Transverse colon (tissue), 4 donors: ENCODE measurements at regions not wholly inside any gene's neighbourhood (a gene's known extent, or its start where the extent isn't known, plus 50 kb on each side); places are given as distances from the start of the nearest gene placed in this dataset.

Experiments
- DNase-seq: peaks from one replicate; pipeline ENCODE4 v3.0.0-alpha.2; 2019
- H3K27ac ChIP-seq, 4 donors: fragments of 200-600 bp; sonication (generic); 2 replicates each; pipeline ENCODE4 v1.5.1; 2016 to 2018; ENCODE audit warnings: inconsistent platforms in 4 of 4
- H3K27me3 ChIP-seq: fragments of 200-600 bp; sonication (generic); 2 replicates; pipeline ENCODE4 v1.5.1; 2017; ENCODE audit warnings: inconsistent platforms
- H3K36me3 ChIP-seq, 4 donors: fragments of 200-600 bp; sonication (generic); 2 replicates each; pipeline ENCODE4 v1.5.1; 2017 to 2019; ENCODE audit warnings: inconsistent platforms in 4 of 4
- H3K4me1 ChIP-seq, 4 donors: fragments of 200-600 bp; sonication (generic); 2 replicates each; pipeline ENCODE4 v1.5.1; 2017 to 2020; ENCODE audit warnings: inconsistent platforms in 4 of 4
- H3K4me3 ChIP-seq, 4 donors: fragments of 200-600 bp; sonication (generic); 1 replicate in 1 of 4; 2 replicates in 3 of 4; pipeline versions ENCODE4 v1.5.1 to v1.6.1; 2017 to 2019; ENCODE audit warnings: inconsistent platforms in 4 of 4
- H3K9me3 ChIP-seq, 2 donors: fragments of 200-600 bp; sonication (generic); 2 replicates each; pipeline ENCODE4 v1.5.1; 2017 to 2019; ENCODE audit warnings: inconsistent platforms in 2 of 2
- EP300 ChIP-seq: sonication (generic); formaldehyde crosslinking; IDR thresholded peaks from one replicate; pipeline ENCODE4 v1.6.1; 2017; ENCODE audit warnings: antibody characterized with exemption, low read depth
- POLR2A ChIP-seq: fragments of 450-650 bp; IDR thresholded peaks from one replicate; pipeline ENCODE4 v1.6.1; 2016; ENCODE audit warnings: antibody characterized with exemption, mild to moderate bottlenecking, moderate library complexity
- POLR2AphosphoS5 ChIP-seq, 3 donors: sonication (generic); formaldehyde crosslinking; IDR thresholded peaks; one replicate each; pipeline ENCODE4 v1.6.1; 2016; ENCODE audit warnings: antibody characterized with exemption in 3 of 3
- WGBS, 2 donors: methylation state at CpG; one replicate each; pipeline ENCODE4 v1.1.5; 2018; ENCODE audit warnings: low coverage in 1 of 2; 5-methylcytosine and 5-hydroxymethylcytosine counted together
- in situ Hi-C, 4 donors: fragments of 200-750 bp; cut with MboI; loops; one replicate each; pipeline versions ENCODE4 v1.15.0 to v1.15.1; 2017; ENCODE audit warnings: low sequenced_read_pairs in 3 of 4, low pct_ligation_motif_present in 1 of 4, low pct_unique_long_range_greater_than_20kb in 1 of 4
- intact Hi-C: fragments of 100-400 bp; cut with DNase I; formaldehyde crosslinking; loops from one replicate; pipeline ENCODE4 v1.15.1; 2023; ENCODE audit warnings: low total_unique reads
- TF ChIP-seq, protein P1 (sequence below), 5 experiments: fragments of 200-600 bp in 3 of 5; fragments of 450-650 bp in 2 of 5; sonication (generic) in 3 of 5; IDR thresholded peaks; 1 replicate in 2 of 5; 2 replicates in 3 of 5; pipeline ENCODE4 v1.5.1; 2016 to 2017; ENCODE audit warnings: antibody characterized with exemption in 5 of 5, inconsistent platforms in 3 of 5, mild to moderate bottlenecking in 2 of 5, moderate library complexity in 1 of 5

DNA sequence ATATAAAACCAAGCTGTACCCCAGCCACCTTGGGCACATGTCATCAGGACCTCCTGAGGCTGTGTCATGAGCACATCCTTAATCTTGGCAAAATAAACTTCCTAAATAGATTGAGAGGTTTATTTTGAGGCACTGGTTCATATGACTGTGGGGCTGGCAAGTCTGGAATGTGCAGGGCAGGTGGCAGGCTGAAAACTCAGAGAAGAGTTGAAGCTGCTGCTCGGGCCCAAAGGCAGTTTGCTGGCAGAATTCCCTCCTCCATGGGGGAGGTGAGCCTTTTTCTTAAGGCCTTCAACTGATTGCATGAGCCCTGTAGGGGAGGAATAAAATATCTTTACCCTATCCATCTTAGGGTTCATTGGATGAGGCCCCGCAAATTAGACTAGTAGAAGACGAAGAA lies 72.2 kb upstream of the CDK20 start:
- no peak overlapping the region for H3K27ac ChIP-seq
- no peaks in the 10 kb centered on the region for H3K27me3 ChIP-seq
- WGBS, 2 donors: 87% methylated on average over 3 of the region's 3 CpGs; no CpG with 5 or more reads in 1 of the 2 donors
- H3K36me3 ChIP-seq: no peaks in the 10 kb centered on the region
- TF ChIP-seq POLR2A: no peak
- TF ChIP-seq, protein P1, sequence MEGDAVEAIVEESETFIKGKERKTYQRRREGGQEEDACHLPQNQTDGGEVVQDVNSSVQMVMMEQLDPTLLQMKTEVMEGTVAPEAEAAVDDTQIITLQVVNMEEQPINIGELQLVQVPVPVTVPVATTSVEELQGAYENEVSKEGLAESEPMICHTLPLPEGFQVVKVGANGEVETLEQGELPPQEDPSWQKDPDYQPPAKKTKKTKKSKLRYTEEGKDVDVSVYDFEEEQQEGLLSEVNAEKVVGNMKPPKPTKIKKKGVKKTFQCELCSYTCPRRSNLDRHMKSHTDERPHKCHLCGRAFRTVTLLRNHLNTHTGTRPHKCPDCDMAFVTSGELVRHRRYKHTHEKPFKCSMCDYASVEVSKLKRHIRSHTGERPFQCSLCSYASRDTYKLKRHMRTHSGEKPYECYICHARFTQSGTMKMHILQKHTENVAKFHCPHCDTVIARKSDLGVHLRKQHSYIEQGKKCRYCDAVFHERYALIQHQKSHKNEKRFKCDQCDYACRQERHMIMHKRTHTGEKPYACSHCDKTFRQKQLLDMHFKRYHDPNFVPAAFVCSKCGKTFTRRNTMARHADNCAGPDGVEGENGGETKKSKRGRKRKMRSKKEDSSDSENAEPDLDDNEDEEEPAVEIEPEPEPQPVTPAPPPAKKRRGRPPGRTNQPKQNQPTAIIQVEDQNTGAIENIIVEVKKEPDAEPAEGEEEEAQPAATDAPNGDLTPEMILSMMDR (IDR thresholded peaks at IDR 0.05): no peak
- TF ChIP-seq POLR2AphosphoS5 (IDR thresholded peaks at IDR 0.05): no peak
- no peak for TF ChIP-seq EP300
- H3K4me3 ChIP-seq: no peak overlapping the region
- H3K4me1 ChIP-seq: no peaks in the 10 kb centered on the region
- intact Hi-C loops: loop anchor here (10.0 kb wide), 1 partner anchor 362 kb away; no protein-coding TSS in a partner anchor
- in situ Hi-C loops: loop anchor here in 3 of 4 donors (25.0 kb wide), 1 partner anchor 359 kb away; no protein-coding TSS in a partner anchor
- peaks cover 7 to 17% of the 10 kb centered on the region in 2 donors for H3K9me3 ChIP-seq
- no peak for DNase-seq

DNA sequence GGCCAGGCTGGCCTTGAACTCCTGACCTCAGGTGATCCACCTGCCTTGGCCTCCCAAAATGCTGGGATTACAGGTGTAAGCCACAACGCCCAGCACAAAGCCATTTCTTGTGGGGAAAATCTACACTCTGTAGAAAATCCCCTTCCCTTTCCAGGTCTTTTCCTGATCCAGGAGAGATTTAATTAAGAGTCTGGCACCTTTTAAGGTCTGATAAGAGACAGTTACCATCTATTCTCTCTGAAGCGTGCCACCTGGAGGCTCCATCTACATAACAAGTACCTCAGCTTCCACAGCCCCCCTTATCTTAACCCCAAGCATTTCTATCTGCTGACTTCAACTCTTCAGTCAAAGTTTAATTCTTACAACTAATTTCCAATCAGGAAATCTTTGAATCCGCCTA lies 71.4 kb upstream of the CDK20 start:
- TF ChIP-seq EP300 (no peak), POLR2AphosphoS5 (IDR thresholded peaks at IDR 0.05) (no peak), POLR2A (no peak)
- TF ChIP-seq, protein P1 (IDR thresholded peaks at IDR 0.05): no peak
- intact Hi-C loops (loop anchor here (10.0 kb wide), 1 partner anchor 361 kb away; no protein-coding TSS in a partner anchor), in situ Hi-C loops (loop anchor here in 3 of 4 donors (25.0 kb wide), 1 partner anchor 358 kb away; no protein-coding TSS in a partner anchor)
- Histone ChIP-seq H3K4me3 (no peak overlapping the region), H3K36me3 (no peaks in the 10 kb centered on the region), H3K27ac (no peak overlapping the region), H3K9me3 (peaks cover 7 to 17% of the 10 kb centered on the region in 2 donors), H3K27me3 (no peaks in the 10 kb centered on the region), H3K4me1 (no peaks in the 10 kb centered on the region)
- WGBS, 2 donors: 85 to 100% methylated on average over 1 to 3 of the region's 3 CpGs
- DNase-seq: no peak

DNA sequence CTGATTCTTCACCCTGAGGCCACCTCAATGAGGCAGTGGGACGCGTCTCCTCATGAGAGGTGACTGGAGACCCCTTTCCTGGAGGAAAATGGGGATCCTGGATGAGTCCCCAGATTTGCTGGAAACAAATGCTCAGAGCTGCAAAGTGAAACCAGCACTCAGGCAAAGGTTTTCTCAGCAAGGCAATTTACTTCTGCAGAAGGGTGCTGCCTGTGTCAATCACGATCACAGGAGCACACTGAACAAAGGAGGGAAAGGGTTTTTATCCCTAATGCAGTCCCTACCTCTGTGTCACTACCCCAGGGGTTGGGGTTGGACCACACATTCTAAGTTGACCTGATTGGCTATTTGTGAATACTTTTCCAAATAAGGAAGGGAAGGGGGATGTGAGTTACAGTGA lies 69.9 kb upstream of the CDK20 start:
- H3K4me1 ChIP-seq: no peaks in the 10 kb centered on the region
- H3K27me3 ChIP-seq: no peaks in the 10 kb centered on the region
- H3K36me3 ChIP-seq: no peaks in the 10 kb centered on the region
- intact Hi-C loops (loop anchor here (10.0 kb wide), 1 partner anchor 359 kb away; no protein-coding TSS in a partner anchor), in situ Hi-C loops (loop anchor here in 3 of 4 donors (25.0 kb wide), 1 partner anchor 357 kb away; no protein-coding TSS in a partner anchor)
- TF ChIP-seq POLR2A: no peak
- TF ChIP-seq EP300: no peak
- TF ChIP-seq, protein P1 (IDR thresholded peaks at IDR 0.05): no peak
- TF ChIP-seq POLR2AphosphoS5 (IDR thresholded peaks at IDR 0.05): no peak
- H3K9me3 ChIP-seq: peaks cover 7 to 17% of the 10 kb centered on the region in 2 donors
- H3K27ac ChIP-seq: no peak overlapping the region
- 94% methylated on average over 3 of the region's 3 CpGs; no CpG with 5 or more reads in 1 of the 2 donors for WGBS, 2 donors
- no peak for DNase-seq
- no peak overlapping the region for H3K4me3 ChIP-seq

DNA sequence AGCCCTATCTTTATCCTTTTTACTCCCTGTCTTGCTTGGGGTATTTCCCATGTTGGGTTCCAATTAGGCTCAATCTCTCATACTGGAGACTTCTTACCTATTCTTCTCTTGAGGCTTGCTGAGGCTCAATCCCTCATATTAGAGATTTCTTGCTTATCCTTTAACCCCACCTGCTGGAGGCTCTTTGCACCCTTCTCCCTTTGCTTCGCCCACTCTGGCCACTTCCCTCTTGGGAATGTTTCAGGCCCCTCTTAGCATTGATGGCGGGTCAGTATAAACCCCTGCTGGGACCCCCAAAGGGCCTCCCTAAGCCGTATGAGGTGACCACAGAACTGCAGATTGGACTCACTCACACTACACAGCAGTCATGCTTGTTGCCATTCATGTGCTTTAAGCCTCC lies 69.3 kb upstream of the CDK20 start:
- TF ChIP-seq, protein P1 (IDR thresholded peaks at IDR 0.05): no peak
- no peaks in the 10 kb centered on the region for H3K27me3 ChIP-seq
- no peaks in the 10 kb centered on the region for H3K4me1 ChIP-seq
- no peak for DNase-seq
- H3K36me3 ChIP-seq: no peaks in the 10 kb centered on the region
- H3K9me3 ChIP-seq: peaks cover 7 to 17% of the 10 kb centered on the region in 2 donors
- no peak overlapping the region for H3K27ac ChIP-seq
- no peak overlapping the region for H3K4me3 ChIP-seq
- intact Hi-C loops (loop anchor here (10.0 kb wide), 1 partner anchor 359 kb away; no protein-coding TSS in a partner anchor), in situ Hi-C loops (loop anchor here in 3 of 4 donors (25.0 kb wide), 1 partner anchor 356 kb away; no protein-coding TSS in a partner anchor)
- WGBS, 2 donors: 89% methylated on average over 3 of the region's 3 CpGs; no CpG with 5 or more reads in 1 of the 2 donors
